CD14-positive monocyte (primary cell): ENCODE measurements at regions not wholly inside any gene's neighbourhood (a gene's known extent, or its start where the extent isn't known, plus 50 kb on each side); places are given as distances from the start of the nearest gene placed in this dataset.

Experiments used
- DNase-seq, 3 donors: peaks; one replicate each; pipeline ENCODE4 v3.0.0-alpha.2; 2011 to 2022
- H2AFZ ChIP-seq: 2 replicates; pipeline ENCODE4 v1.6.0; 2012; ENCODE audit warnings: mild to moderate bottlenecking, low read depth, low read length, inconsistent platforms; ENCODE audit not compliant: insufficient read depth, poor library complexity, severe bottlenecking
- H3K27ac ChIP-seq, 2 donors: 1 replicate in 1 of 2; 2 replicates in 1 of 2; pipeline ENCODE4 v1.5.1; 2012 to 2013; ENCODE audit warnings: low read length in 2 of 2, control low read depth in 1 of 2, inconsistent platforms in 1 of 2, low read depth in 1 of 2, mild to moderate bottlenecking in 1 of 2
- H3K27me3 ChIP-seq, 2 donors: one replicate each; pipeline versions ENCODE4 v1.6.0 to v1.6.1; 2011 to 2013; ENCODE audit warnings: low read length in 2 of 2; ENCODE audit not compliant: control insufficient read depth in 2 of 2, insufficient read depth in 2 of 2
- H3K36me3 ChIP-seq, 2 donors: replicated peaks in 1 of 2; 1 replicate in 1 of 2; 2 replicates in 1 of 2; pipeline versions ENCODE4 v1.5.1 to v1.6.1; 2012 to 2013; ENCODE audit warnings: low read length in 2 of 2, control low read depth in 1 of 2, inconsistent platforms in 1 of 2, mild to moderate bottlenecking in 1 of 2; ENCODE audit not compliant: insufficient read depth in 2 of 2, control insufficient read depth in 1 of 2
- H3K4me1 ChIP-seq, 2 donors: 1 replicate in 1 of 2; 2 replicates in 1 of 2; pipeline versions ENCODE4 v1.5.1 to v1.6.1; 2012 to 2013; ENCODE audit warnings: low read length in 2 of 2, control low read depth in 1 of 2, inconsistent platforms in 1 of 2, mild to moderate bottlenecking in 1 of 2, moderate library complexity in 1 of 2; ENCODE audit not compliant: insufficient read depth in 2 of 2, control insufficient read depth in 1 of 2
- H3K4me2 ChIP-seq: replicated peaks from 2 replicates; pipeline ENCODE3; 2012; ENCODE audit warnings: low read length, moderate library complexity, mild to moderate bottlenecking; ENCODE audit not compliant: poor library complexity, severe bottlenecking; ENCODE audit errors: extremely low read depth
- H3K4me3 ChIP-seq, 3 experiments: fragments of 200-600 bp in 1 of 3; sonication (generic) in 1 of 3; replicated peaks in 1 of 3; 1 replicate in 2 of 3; 2 replicates in 1 of 3; pipeline ENCODE4 v1.5.1; 2011 to 2013; ENCODE audit warnings: low read length in 3 of 3, mild to moderate bottlenecking in 3 of 3, control low read depth in 2 of 3, low read depth in 2 of 3, inconsistent platforms in 1 of 3, moderate library complexity in 1 of 3
- H3K79me2 ChIP-seq: 2 replicates; pipeline ENCODE4 v1.6.0; 2012; ENCODE audit warnings: mild to moderate bottlenecking, control low read depth, inconsistent platforms, low read length, moderate library complexity; ENCODE audit not compliant: insufficient read depth
- H3K9ac ChIP-seq: 2 replicates; pipeline ENCODE4 v1.6.0; 2017; ENCODE audit warnings: low read length, mild to moderate bottlenecking; ENCODE audit not compliant: insufficient read depth, poor library complexity, severe bottlenecking
- H3K9me3 ChIP-seq, 2 donors: replicated peaks in 1 of 2; 1 replicate in 1 of 2; 2 replicates in 1 of 2; pipeline versions ENCODE4 v1.5.1 to v1.6.1; 2012 to 2013; ENCODE audit warnings: low read length in 2 of 2, control low read depth in 1 of 2; ENCODE audit not compliant: control insufficient read depth in 1 of 2, insufficient read depth in 1 of 2
- H4K20me1 ChIP-seq: 2 replicates; pipeline ENCODE4 v1.6.0; 2012; ENCODE audit warnings: mild to moderate bottlenecking, low read length, control low read depth, moderate library complexity; ENCODE audit not compliant: insufficient read depth
- H3K27ac Mint-ChIP-seq, 7 donors: one replicate each; pipeline ENCODE4 v1.8.0; 2020; ENCODE audit warnings: mild to moderate bottlenecking in 7 of 7, mixed read lengths in 7 of 7, moderate library complexity in 6 of 7, inconsistent platforms in 2 of 7
- H3K27me3 Mint-ChIP-seq, 3 donors: one replicate each; pipeline ENCODE4 v1.8.0; 2021 to 2022; ENCODE audit warnings: low read depth in 3 of 3, mild to moderate bottlenecking in 3 of 3, mixed read lengths in 3 of 3, moderate library complexity in 3 of 3, inconsistent platforms in 1 of 3
- H3K36me3 Mint-ChIP-seq, 2 donors: one replicate each; pipeline ENCODE4 v1.8.0; 2020; ENCODE audit warnings: mixed read lengths in 2 of 2, inconsistent platforms in 1 of 2, mild to moderate bottlenecking in 1 of 2
- H3K4me1 Mint-ChIP-seq: one replicate; pipeline ENCODE4 v1.8.0; 2020; ENCODE audit warnings: mild to moderate bottlenecking, mixed read lengths
- H3K4me3 Mint-ChIP-seq, 2 donors: one replicate each; pipeline ENCODE4 v1.8.0; 2020; ENCODE audit warnings: mild to moderate bottlenecking in 2 of 2, mixed read lengths in 2 of 2, moderate library complexity in 1 of 2
- H3K9me3 Mint-ChIP-seq, 7 donors: one replicate each; pipeline ENCODE4 v1.8.0; 2020 to 2022; ENCODE audit warnings: mixed read lengths in 7 of 7, mild to moderate bottlenecking in 6 of 7, moderate library complexity in 6 of 7, inconsistent platforms in 2 of 7
- WGBS: methylation state at CpG from one replicate; pipeline ENCODE4 v1.1.5; 2013; ENCODE audit warnings: missing lambda C conversion rate; ENCODE audit not compliant: insufficient coverage; 5-methylcytosine and 5-hydroxymethylcytosine counted together
- intact Hi-C, 2 donors: fragments of 100-400 bp; cut with micrococcal nuclease; formaldehyde crosslinking; loops; one replicate each; pipeline versions ENCODE4 v1.15.0 to v1.15.1; 2023
- TF ChIP-seq, protein P1 (sequence below): fragments of 200-600 bp; IDR thresholded peaks from one replicate; pipeline ENCODE4 v1.8.0; 2022; ENCODE audit warnings: antibody characterized with exemption, mild to moderate bottlenecking

GRCh38 chr10:10503772-10504171 is 513.9 kb upstream of the CELF2 start:
- TF ChIP-seq, protein P1, sequence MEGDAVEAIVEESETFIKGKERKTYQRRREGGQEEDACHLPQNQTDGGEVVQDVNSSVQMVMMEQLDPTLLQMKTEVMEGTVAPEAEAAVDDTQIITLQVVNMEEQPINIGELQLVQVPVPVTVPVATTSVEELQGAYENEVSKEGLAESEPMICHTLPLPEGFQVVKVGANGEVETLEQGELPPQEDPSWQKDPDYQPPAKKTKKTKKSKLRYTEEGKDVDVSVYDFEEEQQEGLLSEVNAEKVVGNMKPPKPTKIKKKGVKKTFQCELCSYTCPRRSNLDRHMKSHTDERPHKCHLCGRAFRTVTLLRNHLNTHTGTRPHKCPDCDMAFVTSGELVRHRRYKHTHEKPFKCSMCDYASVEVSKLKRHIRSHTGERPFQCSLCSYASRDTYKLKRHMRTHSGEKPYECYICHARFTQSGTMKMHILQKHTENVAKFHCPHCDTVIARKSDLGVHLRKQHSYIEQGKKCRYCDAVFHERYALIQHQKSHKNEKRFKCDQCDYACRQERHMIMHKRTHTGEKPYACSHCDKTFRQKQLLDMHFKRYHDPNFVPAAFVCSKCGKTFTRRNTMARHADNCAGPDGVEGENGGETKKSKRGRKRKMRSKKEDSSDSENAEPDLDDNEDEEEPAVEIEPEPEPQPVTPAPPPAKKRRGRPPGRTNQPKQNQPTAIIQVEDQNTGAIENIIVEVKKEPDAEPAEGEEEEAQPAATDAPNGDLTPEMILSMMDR = no peak
- H3K36me3 ChIP-seq = no peaks in the 10 kb centered on the region
- H3K27ac ChIP-seq = no peak overlapping the region
- WGBS = no CpG with 5 or more reads among the region's 1 CpG
- Mint-ChIP-seq H3K27me3 (peaks cover 2 to 5% (median 4%) of the 10 kb centered on the region in 3 donors), H3K9me3 (peaks cover 0 to 14% (median 2%) of the 10 kb centered on the region in 7 donors), H3K4me1 (peaks cover 25% of the 10 kb centered on the region), H3K27ac (no peak overlapping the region), H3K4me3 (no peak overlapping the region), H3K36me3 (no peaks in the 10 kb centered on the region)
- intact Hi-C loops = no loop called here
- no peaks in the 10 kb centered on the region for H3K79me2 ChIP-seq
- H3K9ac ChIP-seq = no peak overlapping the region
- H3K27me3 ChIP-seq = peaks cover 0 to 3% of the 10 kb centered on the region in 2 donors
- DNase-seq = no peak
- H3K4me3 ChIP-seq = no peak overlapping the region
- H3K9me3 ChIP-seq = no peaks in the 10 kb centered on the region
- no peaks in the 10 kb centered on the region for H4K20me1 ChIP-seq
- no peak overlapping the region for H3K4me2 ChIP-seq
- H2AFZ ChIP-seq = no peak overlapping the region
- H3K4me1 ChIP-seq = peaks cover 5 to 40% of the 10 kb centered on the region in 2 donors

DNA sequence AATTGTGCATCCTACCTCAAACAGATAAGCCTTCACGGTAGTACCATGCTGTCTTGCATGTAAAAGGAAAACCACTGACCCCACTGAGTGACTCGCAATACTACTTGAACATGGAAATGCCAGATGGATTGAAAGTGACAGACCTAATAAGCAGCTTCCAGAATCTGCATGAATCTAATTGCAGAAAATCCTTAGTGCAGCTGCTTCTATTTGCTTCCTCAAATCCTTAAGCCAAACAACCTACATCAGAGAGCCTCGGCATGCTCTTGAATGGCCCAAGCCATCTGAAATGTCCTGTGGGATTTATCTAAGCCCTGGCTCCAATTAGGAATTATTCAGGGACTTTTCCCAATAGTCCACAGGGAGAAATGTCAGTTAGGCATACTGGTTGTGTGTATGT is 509.5 kb upstream of the CELF2 start:
- no peaks in the 10 kb centered on the region for H3K4me1 ChIP-seq
- H3K9me3 ChIP-seq = no peaks in the 10 kb centered on the region
- H3K4me3 Mint-ChIP-seq = no peak overlapping the region
- no peaks in the 10 kb centered on the region for H3K79me2 ChIP-seq
- H3K36me3 Mint-ChIP-seq = no peaks in the 10 kb centered on the region
- H3K9me3 Mint-ChIP-seq = peaks cover 0 to 11% (median 0%) of the 10 kb centered on the region in 7 donors
- TF ChIP-seq, protein P1 = no peak
- no peaks in the 10 kb centered on the region for H3K36me3 ChIP-seq
- H3K4me2 ChIP-seq = no peak overlapping the region
- WGBS = no CpG with 5 or more reads among the region's 3 CpGs
- peaks cover 0 to 4% (median 4%) of the 10 kb centered on the region in 3 donors for H3K27me3 Mint-ChIP-seq
- no peak for DNase-seq
- no peak overlapping the region for H3K27ac ChIP-seq
- no peak overlapping the region for H3K9ac ChIP-seq
- intact Hi-C loops = no loop called here
- H3K4me3 ChIP-seq = no peak overlapping the region
- no peak overlapping the region for H2AFZ ChIP-seq
- no peak overlapping the region for H3K27ac Mint-ChIP-seq
- peaks cover 2% of the 10 kb centered on the region for H3K4me1 Mint-ChIP-seq
- no peaks in the 10 kb centered on the region for H4K20me1 ChIP-seq
- peaks cover 0 to 3% of the 10 kb centered on the region in 2 donors for H3K27me3 ChIP-seq
